SK-N-SH (cell line): ENCODE measurements at regions not wholly inside any gene's neighbourhood (a gene's known extent, or its start where the extent isn't known, plus 50 kb on each side); places are given as distances from the start of the nearest gene placed in this dataset.
A peak's percentile ranks its signal among the peaks of the same experiment; 100 is the strongest.

ENCODE experiments used
- CTCF ChIA-PET: fragments of 300-600, 350-600 bp; formaldehyde crosslinking; extraction: SDS; loops from one replicate; lab custom pipeline; 2021; lab: Yijun Ruan, JAX
- POLR2A ChIA-PET: fragments of 350-600 bp; sonication (Branson Sonifier 250); formaldehyde crosslinking; extraction: SDS; loops from one replicate; lab custom pipeline; 2020; ENCODE audit warnings: antibody characterized with exemption, inconsistent platforms; lab: Yijun Ruan, JAX
- DNase-seq: peaks from one replicate; pipeline ENCODE4 v3.0.0; 2012
- H2AFZ ChIP-seq: fragments of 200-600 bp; sonication (generic); 2 replicates; pipeline ENCODE4 v1.8.1; 2016; ENCODE audit warnings: antibody characterized with exemption, mild to moderate bottlenecking, low read depth
- H3F3A ChIP-seq: fragments of 200-600 bp; sonication (generic); replicated peaks from 2 replicates; pipeline ENCODE3; 2016; ENCODE audit warnings: antibody characterized with exemption, mild to moderate bottlenecking; ENCODE audit not compliant: insufficient read depth
- H3K27ac ChIP-seq, 2 experiments: fragments of 200-500 bp in 1 of 2; fragments of 200-600 bp in 1 of 2; sonication (Bioruptor generic) in 1 of 2; sonication (generic), shearing (Covaris generic) in 1 of 2; 2 replicates each; pipeline versions ENCODE4 v1.5.1 to v1.6.1; 2014 to 2016; ENCODE audit warnings: low read depth in 2 of 2, inconsistent platforms in 1 of 2, low read length in 1 of 2, mild to moderate bottlenecking in 1 of 2, mixed read lengths in 1 of 2
- H3K27me3 ChIP-seq: fragments of 200-600 bp; sonication (generic), shearing (Covaris generic); 2 replicates; pipeline ENCODE4 v1.6.1; 2016; ENCODE audit warnings: mixed run types; ENCODE audit not compliant: insufficient read depth
- H3K36me3 ChIP-seq, 2 experiments: fragments of 200-500 bp in 1 of 2; fragments of 200-600 bp in 1 of 2; sonication (Bioruptor generic) in 1 of 2; sonication (generic) in 1 of 2; replicated peaks in 1 of 2; 2 replicates each; pipeline versions ENCODE3 to v1.5.1; 2014 to 2016; ENCODE audit warnings: low read length in 1 of 2, mild to moderate bottlenecking in 1 of 2; ENCODE audit not compliant: insufficient read depth in 2 of 2, control insufficient read depth in 1 of 2
- H3K4me1 ChIP-seq, 2 experiments: fragments of 200-500 bp in 1 of 2; fragments of 200-600 bp in 1 of 2; sonication (Bioruptor generic) in 1 of 2; sonication (generic), shearing (Covaris generic) in 1 of 2; 2 replicates each; pipeline versions ENCODE4 v1.5.1 to v1.6.1; 2014 to 2016; ENCODE audit warnings: low read depth in 1 of 2, low read length in 1 of 2, mixed run types in 1 of 2; ENCODE audit not compliant: insufficient read depth in 2 of 2, control insufficient read depth in 1 of 2
- H3K4me2 ChIP-seq: fragments of 200-600 bp; sonication (generic), shearing (Covaris generic); 2 replicates; pipeline ENCODE4 v1.6.1; 2017; ENCODE audit warnings: mixed run types
- H3K4me3 ChIP-seq, 2 experiments: fragments of 200-500 bp in 1 of 2; fragments of 200-600 bp in 1 of 2; sonication (Bioruptor generic) in 1 of 2; sonication (generic), shearing (Covaris generic) in 1 of 2; 2 replicates each; pipeline versions ENCODE4 v1.5.1 to v1.8.1; 2014 to 2016; ENCODE audit warnings: low read depth in 2 of 2, inconsistent platforms in 1 of 2, low read length in 1 of 2, mild to moderate bottlenecking in 1 of 2, mixed read lengths in 1 of 2, moderate library complexity in 1 of 2
- H3K79me2 ChIP-seq: fragments of 200-600 bp; sonication (generic); 2 replicates; pipeline ENCODE4 v1.8.1; 2017; ENCODE audit warnings: mild to moderate bottlenecking; ENCODE audit not compliant: insufficient read depth
- H3K9ac ChIP-seq: fragments of 200-600 bp; sonication (generic); 2 replicates; pipeline ENCODE4 v1.6.1; 2017; ENCODE audit warnings: mixed run types
- H3K9me2 ChIP-seq: fragments of 200-600 bp; sonication (generic); 2 replicates; pipeline ENCODE4 v1.6.1; 2017; ENCODE audit warnings: mixed run types
- H3K9me3 ChIP-seq: fragments of 200-600 bp; sonication (generic); 2 replicates; pipeline ENCODE4 v1.6.1; 2017; ENCODE audit warnings: mixed run types, mild to moderate bottlenecking, moderate library complexity
- H4K20me1 ChIP-seq: fragments of 200-600 bp; sonication (generic); 2 replicates; pipeline ENCODE4 v1.6.1; 2017; ENCODE audit warnings: mild to moderate bottlenecking, mixed run types; ENCODE audit not compliant: insufficient read depth
- EP300 ChIP-seq, 2 experiments: IDR thresholded peaks; 2 replicates each; pipeline versions ENCODE4 v1.4.0 to v1.6.1; 2012; ENCODE audit warnings: borderline replicate concordance in 1 of 2, low read depth in 1 of 2, low read length in 1 of 2
- FOSL2 ChIP-seq: IDR thresholded peaks from 2 replicates; pipeline ENCODE4 v1.4.0; 2012; ENCODE audit warnings: low read depth, mild to moderate bottlenecking, moderate library complexity, borderline replicate concordance
- FOXM1 ChIP-seq: IDR thresholded peaks from 2 replicates; pipeline ENCODE4 v1.4.0; 2012; ENCODE audit warnings: low read depth, mild to moderate bottlenecking
- GATA2 ChIP-seq: sonication (generic); formaldehyde crosslinking; IDR thresholded peaks from 2 replicates; pipeline ENCODE4 v1.5.0; 2020; ENCODE audit warnings: mild to moderate bottlenecking, missing genetic modification reagents
- JUND ChIP-seq: IDR thresholded peaks from 2 replicates; pipeline ENCODE4 v1.4.0; 2012
- MAX ChIP-seq: IDR thresholded peaks from 2 replicates; pipeline ENCODE4 v1.4.0; 2012; ENCODE audit warnings: low read depth
- MEF2A ChIP-seq: IDR thresholded peaks from 2 replicates; pipeline ENCODE4 v1.4.0; 2012; ENCODE audit warnings: low read depth, borderline replicate concordance
- NFIC ChIP-seq: IDR thresholded peaks from 2 replicates; pipeline ENCODE4 v1.4.0; 2012; ENCODE audit warnings: borderline replicate concordance
- NRF1 ChIP-seq: IDR thresholded peaks from 2 replicates; pipeline ENCODE4 v1.6.1; 2012; ENCODE audit warnings: low read depth, mild to moderate bottlenecking, low read length
- PBX3 ChIP-seq: IDR thresholded peaks from 2 replicates; pipeline ENCODE4; 2012
- POLR2AphosphoS5 ChIP-seq: IDR thresholded peaks from 2 replicates; pipeline ENCODE4 v1.6.1; 2012; ENCODE audit warnings: low read depth, low read length
- RCOR1 ChIP-seq: fragments of 150-350 bp; IDR thresholded peaks from 2 replicates; pipeline ENCODE4 v1.6.1; 2017; ENCODE audit warnings: antibody characterized with exemption, low read length
- REST ChIP-seq: IDR thresholded peaks from 2 replicates; pipeline ENCODE4 v1.6.1; 2012; ENCODE audit warnings: mild to moderate bottlenecking, low read depth, low read length, moderate library complexity
- TAF1 ChIP-seq: IDR thresholded peaks from 2 replicates; pipeline ENCODE4 v1.6.1; 2012; ENCODE audit warnings: low read depth, mild to moderate bottlenecking, low read length, moderate library complexity, borderline replicate concordance
- TEAD4 ChIP-seq: IDR thresholded peaks from 2 replicates; pipeline ENCODE4 v1.4.0; 2012; ENCODE audit warnings: mild to moderate bottlenecking, borderline replicate concordance; ENCODE audit not compliant: insufficient read depth
- USF2 ChIP-seq: fragments of 150-350 bp; IDR thresholded peaks from 2 replicates; pipeline ENCODE4 v1.6.1; 2017; ENCODE audit warnings: antibody characterized with exemption, low read length, low read depth, borderline replicate concordance
- YY1 ChIP-seq: IDR thresholded peaks from 2 replicates; pipeline ENCODE4 v1.4.0; 2012; ENCODE audit warnings: low read depth, mild to moderate bottlenecking
- ZBTB33 ChIP-seq: IDR thresholded peaks from 2 replicates; pipeline ENCODE4 v1.4.0; 2012; ENCODE audit warnings: low read depth, borderline replicate concordance
- WGBS: methylation state at CpG from one replicate; pipeline ENCODE4 v1.1.6; 2017; ENCODE audit warnings: low lambda C conversion rate; 5-methylcytosine and 5-hydroxymethylcytosine counted together

- no peak for TF ChIP-seq PBX3
- TF ChIP-seq GATA2 (CRISPR knock-in tag), result no peak
- no peak for TF ChIP-seq MEF2A
These were observed 81.6 kb downstream of the MACIR start (continued) for GRCh38 chr5:103340132-103340531.

- POLR2A ChIA-PET, result no interaction called here
- peak; percentile 21; the same call in 1 of the 2 replicates for TF ChIP-seq PBX3
- TF ChIP-seq NFIC, result no peak
- TF ChIP-seq RCOR1, result no peak
- TF ChIP-seq TEAD4, result no peak
- no peak for TF ChIP-seq JUND
- TF ChIP-seq FOSL2, result no peak
- Histone ChIP-seq H3K4me2 (no peak overlapping the region), H3K9me2 (no peaks in the 10 kb centered on the region), H3K9me3 (no peaks in the 10 kb centered on the region), H3K4me1 (no peaks in the 10 kb centered on the region; a peak in 1 of 4 replicates), H3F3A (no peaks in the 10 kb centered on the region), H4K20me1 (no peaks in the 10 kb centered on the region), H3K9ac (no peak overlapping the region), H3K36me3 (no peaks in the 10 kb centered on the region), H3K4me3 (no peak overlapping the region), H2AFZ (no peak overlapping the region), H3K27me3 (no peaks in the 10 kb centered on the region), H3K79me2 (no peaks in the 10 kb centered on the region), H3K27ac (no peak overlapping the region)
- CTCF ChIA-PET, result no interaction called here
- no peak for DNase-seq
- 57% methylated on average over 2 of the region's 2 CpGs for WGBS
These were observed 78.4 kb downstream of the MACIR start for GRCh38 chr5:103336941-103337340.

- Histone ChIP-seq H3K4me1 (no peaks in the 10 kb centered on the region), H3K9me2 (no peaks in the 10 kb centered on the region), H3K36me3 (no peaks in the 10 kb centered on the region), H3K4me3 (no peak overlapping the region), H3K79me2 (no peaks in the 10 kb centered on the region), H2AFZ (no peak overlapping the region), H3F3A (no peaks in the 10 kb centered on the region), H3K27ac (no peak overlapping the region), H3K9ac (no peak overlapping the region), H3K27me3 (no peaks in the 10 kb centered on the region), H3K9me3 (no peaks in the 10 kb centered on the region), H4K20me1 (no peaks in the 10 kb centered on the region), H3K4me2 (no peak overlapping the region)
- WGBS, result 70% methylated on average over 2 of the region's 2 CpGs
- no peak for TF ChIP-seq GATA2 (CRISPR knock-in tag)
- no peak for TF ChIP-seq RCOR1
- TF ChIP-seq NRF1, result no peak
- TF ChIP-seq FOSL2, result no peak
- TF ChIP-seq TAF1, result no peak
- TF ChIP-seq POLR2AphosphoS5, result no peak
- no peak for TF ChIP-seq USF2
- no peak for TF ChIP-seq REST
- no peak for TF ChIP-seq MAX
- no peak for TF ChIP-seq ZBTB33
- TF ChIP-seq FOXM1, result no peak
- TF ChIP-seq YY1, result no peak
- TF ChIP-seq EP300 (IDR thresholded peaks at IDR 0.05; ENCODE audit: borderline replicate concordance in 1 of 2, low read depth in 1 of 2, low read length in 1 of 2), result no peak
- ChIA-PET POLR2A (no interaction called here), CTCF (no interaction called here)
- DNase-seq, result no peak
These were observed 74.8 kb downstream of the MACIR start for GRCh38 chr5:103333376-103333775.
